Upper lobe of right lung (tissue), 1 donor: ENCODE measurements at regions not wholly inside any gene's neighbourhood (a gene's known extent, or its start where the extent isn't known, plus 50 kb on each side); places are given as distances from the start of the nearest gene placed in this dataset.

Source experiments
- ATAC-seq: fragments of 200-7000 bp; cut with Tn5 transposase; one replicate; pipeline ENCODE4 v1.9.1; 2020; ENCODE audit warnings: mild to moderate bottlenecking, moderate library complexity
- DNase-seq: peaks from one replicate; pipeline ENCODE4 v3.0.0-alpha.2; 2020
- H3K27ac ChIP-seq: fragments of 200-600 bp; one replicate; pipeline ENCODE4 v1.8.0; 2022
- H3K27me3 ChIP-seq: fragments of 200-600 bp; one replicate; pipeline ENCODE4 v1.8.0; 2022; ENCODE audit warnings: mild to moderate bottlenecking
- H3K36me3 ChIP-seq: fragments of 200-600 bp; one replicate; pipeline ENCODE4 v1.8.0; 2022
- H3K4me1 ChIP-seq: fragments of 200-600 bp; one replicate; pipeline ENCODE4 v1.8.0; 2022
- H3K4me3 ChIP-seq: fragments of 200-600 bp; one replicate; pipeline ENCODE4 v1.8.0; 2022; ENCODE audit warnings: mild to moderate bottlenecking
- H3K9me3 ChIP-seq: fragments of 200-600 bp; one replicate; pipeline ENCODE4 v1.8.0; 2022
- CTCF ChIP-seq: fragments of 200-600 bp; IDR thresholded peaks from one replicate; pipeline ENCODE4 v1.8.0; 2022; ENCODE audit warnings: antibody characterized with exemption
- intact Hi-C: fragments of 100-400 bp; cut with DNase I; formaldehyde crosslinking; loops from one replicate; pipeline ENCODE4 v1.11.0; 2022
- donor health status: DM: no; HTN: yes; CAD: no; lungs with severe emphysema.

- H3K36me3 ChIP-seq = no peaks in the 10 kb centered on the region
- intact Hi-C loops = no loop called here
- TF ChIP-seq CTCF = no peak
Observed at GRCh38 chr2:22756276-22757043, 628.5 kb upstream of the KLHL29 start.

GRCh38 chr2:22769497-22769896, 615.5 kb upstream of the KLHL29 start:
- H3K9me3 ChIP-seq = no peaks in the 10 kb centered on the region
- no peak overlapping the region for H3K27ac ChIP-seq
- no peaks in the 10 kb centered on the region for H3K27me3 ChIP-seq
- TF ChIP-seq CTCF = no peak
- no peak for DNase-seq
- no peaks in the 10 kb centered on the region for H3K4me1 ChIP-seq
- no peak overlapping the region for H3K4me3 ChIP-seq
- H3K36me3 ChIP-seq = no peaks in the 10 kb centered on the region
- ATAC-seq = no peak
- intact Hi-C loops = no loop called here

More at GRCh38 chr2:22756276-22757043, 628.5 kb upstream of the KLHL29 start:
- ATAC-seq (no peak), DNase-seq (no peak)
- Histone ChIP-seq H3K9me3 (no peaks in the 10 kb centered on the region), H3K27me3 (no peaks in the 10 kb centered on the region), H3K27ac (no peak overlapping the region), H3K4me3 (no peak overlapping the region), H3K4me1 (no peaks in the 10 kb centered on the region)

DNA sequence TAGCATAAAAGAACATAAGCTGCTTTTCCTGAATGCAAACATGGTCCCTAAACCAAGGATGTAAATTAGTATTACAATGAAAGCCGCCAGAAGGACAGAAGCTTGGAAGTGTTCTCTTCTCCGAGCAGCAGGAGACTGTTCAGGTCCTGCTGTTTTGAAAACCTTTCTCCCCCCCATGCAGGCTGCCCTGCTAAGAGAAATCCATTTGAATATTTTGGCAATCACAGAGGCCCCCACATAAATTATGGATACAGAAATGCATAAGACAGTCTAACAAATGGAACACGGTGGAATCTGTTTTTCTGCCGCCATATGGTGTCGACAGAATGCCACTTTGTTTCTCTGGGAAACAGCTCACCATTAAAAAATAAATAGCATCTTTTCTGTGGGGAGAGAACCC, 600.4 kb upstream of the KLHL29 start:
- Histone ChIP-seq H3K27me3 (no peaks in the 10 kb centered on the region), H3K27ac (no peak overlapping the region), H3K4me1 (no peaks in the 10 kb centered on the region), H3K4me3 (no peak overlapping the region), H3K9me3 (no peaks in the 10 kb centered on the region), H3K36me3 (no peaks in the 10 kb centered on the region)
- DNase-seq = no peak
- ATAC-seq = no peak
- no peak for TF ChIP-seq CTCF
- intact Hi-C loops = no loop called here

GRCh38 chr2:22786817-22787216, 598.2 kb upstream of the KLHL29 start:
- intact Hi-C loops = no loop called here
- DNase-seq (no peak), ATAC-seq (no peak)
- Histone ChIP-seq H3K27ac (no peak overlapping the region), H3K9me3 (no peaks in the 10 kb centered on the region), H3K36me3 (no peaks in the 10 kb centered on the region), H3K27me3 (no peaks in the 10 kb centered on the region), H3K4me3 (no peak overlapping the region), H3K4me1 (no peaks in the 10 kb centered on the region)
- no peak for TF ChIP-seq CTCF

DNA sequence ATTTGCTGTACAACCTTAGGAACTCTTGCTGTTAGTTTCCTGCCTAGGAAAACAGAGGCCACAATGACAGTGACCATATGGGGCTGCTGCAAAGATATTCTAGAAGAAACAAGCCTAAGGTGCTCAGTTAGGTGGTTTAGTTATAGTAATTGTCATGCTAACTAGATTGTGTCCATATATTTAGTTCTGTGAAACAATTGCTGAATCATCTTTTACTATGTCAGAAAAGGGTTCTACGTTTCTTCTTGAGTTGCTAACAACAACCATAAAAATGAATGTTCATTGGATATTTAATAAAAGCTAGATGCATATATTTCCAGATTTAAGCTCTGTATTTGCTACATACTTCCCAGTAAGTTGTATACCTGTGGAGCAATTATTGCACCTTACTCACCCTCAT, 597.2 kb upstream of the KLHL29 start:
- Histone ChIP-seq H3K4me1 (no peaks in the 10 kb centered on the region), H3K27me3 (no peaks in the 10 kb centered on the region), H3K4me3 (no peak overlapping the region), H3K27ac (no peak overlapping the region), H3K36me3 (no peaks in the 10 kb centered on the region), H3K9me3 (no peaks in the 10 kb centered on the region)
- DNase-seq (no peak), ATAC-seq (no peak)
- no peak for TF ChIP-seq CTCF
- intact Hi-C loops = no loop called here
